Parathyroid adenoma (tissue), 2 donors: ENCODE measurements at regions not wholly inside any gene's neighbourhood (a gene's known extent, or its start where the extent isn't known, plus 50 kb on each side); places are given as distances from the start of the nearest gene placed in this dataset.
"Not testable (repeated sequence)": the region's sequence is repeated elsewhere in the genome, so short reads cannot be mapped to it uniquely, and the experiment has no call there.

ENCODE experiments used
- H2AFZ ChIP-seq: fragments of 300-600 bp; sonication (generic); one replicate; pipeline ENCODE4 v1.7.0; 2017; ENCODE audit warnings: antibody characterized with exemption, mild to moderate bottlenecking
- H3K27ac ChIP-seq: fragments of 300-600 bp; sonication (generic); one replicate; pipeline ENCODE4 v1.7.0; 2017
- H3K27me3 ChIP-seq: fragments of 300-600 bp; sonication (generic); one replicate; pipeline ENCODE4 v1.7.0; 2017; ENCODE audit warnings: low read length; ENCODE audit not compliant: control insufficient read depth, insufficient read depth
- H3K36me3 ChIP-seq: fragments of 300-600 bp; sonication (generic); one replicate; pipeline ENCODE4 v1.7.0; 2017; ENCODE audit warnings: low read length; ENCODE audit not compliant: control insufficient read depth, insufficient read depth
- H3K4me1 ChIP-seq: fragments of 300-600 bp; sonication (generic); one replicate; pipeline ENCODE4 v1.7.0; 2017; ENCODE audit warnings: control low read depth
- H3K4me2 ChIP-seq: fragments of 300-600 bp; sonication (generic); one replicate; pipeline ENCODE4 v1.7.0; 2017; ENCODE audit warnings: low read length
- H3K4me3 ChIP-seq: fragments of 300-600 bp; sonication (generic); one replicate; pipeline ENCODE4 v1.7.0; 2017; ENCODE audit warnings: low read depth, low read length
- H3K79me2 ChIP-seq: fragments of 300-600 bp; sonication (generic); one replicate; pipeline ENCODE4 v1.7.0; 2017; ENCODE audit warnings: control low read depth
- H3K9ac ChIP-seq: fragments of 300-600 bp; sonication (generic); one replicate; pipeline ENCODE4 v1.7.0; 2017; ENCODE audit warnings: mild to moderate bottlenecking
- H3K9me3 ChIP-seq: fragments of 300-600 bp; sonication (generic); one replicate; pipeline ENCODE4 v1.7.0; 2017; ENCODE audit warnings: low read length; ENCODE audit not compliant: control insufficient read depth
- TF ChIP-seq, protein P1 (sequence below): fragments of 300-600 bp; sonication (generic); IDR thresholded peaks from one replicate; pipeline ENCODE4 v1.7.0; 2017; ENCODE audit warnings: antibody characterized with exemption, mild to moderate bottlenecking
- donor health status: primary hyperparathyroidism.

DNA sequence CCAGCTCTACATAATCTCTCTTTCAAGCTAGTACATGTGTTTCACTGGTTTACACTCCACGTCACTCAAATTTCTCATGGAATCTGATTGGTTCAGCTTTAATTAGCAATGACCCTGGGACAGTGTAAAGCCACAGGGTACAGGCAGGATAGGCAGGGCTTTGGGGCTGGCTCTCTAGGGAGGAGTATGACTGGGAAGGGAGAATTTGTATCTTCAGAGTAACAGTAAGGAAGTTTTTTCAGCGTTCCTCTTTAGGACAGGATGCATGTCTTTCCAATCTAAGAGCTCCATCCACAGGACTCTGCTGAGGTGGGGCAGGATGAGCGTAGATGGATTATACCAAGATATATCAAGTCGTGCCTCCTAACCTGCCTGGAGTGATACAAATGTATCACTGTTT is 112.0 kb upstream of the CLEC14A start:
- peak overlapping the region; percentile 18 for H3K27ac ChIP-seq
- TF ChIP-seq, protein P1, sequence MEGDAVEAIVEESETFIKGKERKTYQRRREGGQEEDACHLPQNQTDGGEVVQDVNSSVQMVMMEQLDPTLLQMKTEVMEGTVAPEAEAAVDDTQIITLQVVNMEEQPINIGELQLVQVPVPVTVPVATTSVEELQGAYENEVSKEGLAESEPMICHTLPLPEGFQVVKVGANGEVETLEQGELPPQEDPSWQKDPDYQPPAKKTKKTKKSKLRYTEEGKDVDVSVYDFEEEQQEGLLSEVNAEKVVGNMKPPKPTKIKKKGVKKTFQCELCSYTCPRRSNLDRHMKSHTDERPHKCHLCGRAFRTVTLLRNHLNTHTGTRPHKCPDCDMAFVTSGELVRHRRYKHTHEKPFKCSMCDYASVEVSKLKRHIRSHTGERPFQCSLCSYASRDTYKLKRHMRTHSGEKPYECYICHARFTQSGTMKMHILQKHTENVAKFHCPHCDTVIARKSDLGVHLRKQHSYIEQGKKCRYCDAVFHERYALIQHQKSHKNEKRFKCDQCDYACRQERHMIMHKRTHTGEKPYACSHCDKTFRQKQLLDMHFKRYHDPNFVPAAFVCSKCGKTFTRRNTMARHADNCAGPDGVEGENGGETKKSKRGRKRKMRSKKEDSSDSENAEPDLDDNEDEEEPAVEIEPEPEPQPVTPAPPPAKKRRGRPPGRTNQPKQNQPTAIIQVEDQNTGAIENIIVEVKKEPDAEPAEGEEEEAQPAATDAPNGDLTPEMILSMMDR = no peak
- no peak overlapping the region for H2AFZ ChIP-seq

DNA sequence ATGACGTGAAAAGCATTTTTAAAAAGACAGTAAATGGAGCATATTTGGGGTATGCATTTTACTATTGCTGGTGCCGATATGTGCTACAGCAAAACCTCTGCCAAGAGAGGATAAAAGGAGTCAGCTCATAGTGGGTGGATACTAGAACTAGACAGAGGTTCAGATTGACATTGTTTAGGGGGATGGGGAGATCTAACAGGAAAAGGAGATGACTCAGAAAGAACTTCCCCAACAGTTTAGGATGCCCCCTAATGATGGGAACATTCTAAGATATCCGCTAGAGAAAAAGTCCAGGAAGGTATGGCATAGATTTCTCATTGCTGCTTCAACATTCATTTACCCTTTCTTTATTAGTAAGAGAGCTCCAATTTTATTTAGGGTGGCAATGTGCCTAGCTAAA is 110.5 kb upstream of the CLEC14A start:
- Histone ChIP-seq H2AFZ (no peak overlapping the region), H3K27ac (no peak overlapping the region), H3K4me1 (no peaks in the 10 kb centered on the region), H3K9me3 (no peaks in the 10 kb centered on the region), H3K4me3 (no peak overlapping the region), H3K4me2 (no peak overlapping the region), H3K27me3 (no peaks in the 10 kb centered on the region), H3K9ac (no peak overlapping the region), H3K36me3 (no peaks in the 10 kb centered on the region), H3K79me2 (no peaks in the 10 kb centered on the region)
- TF ChIP-seq, protein P1 = no peak

More for the DNA sequence above, 112.0 kb upstream of the CLEC14A start:
- no peaks in the 10 kb centered on the region for H3K79me2 ChIP-seq
- no peaks in the 10 kb centered on the region for H3K9me3 ChIP-seq
- no peak overlapping the region for H3K4me3 ChIP-seq
- no peaks in the 10 kb centered on the region for H3K36me3 ChIP-seq
- H3K4me1 ChIP-seq = no peaks in the 10 kb centered on the region
- H3K4me2 ChIP-seq = no peak overlapping the region
- H3K27me3 ChIP-seq = no peaks in the 10 kb centered on the region
- no peak overlapping the region for H3K9ac ChIP-seq

DNA sequence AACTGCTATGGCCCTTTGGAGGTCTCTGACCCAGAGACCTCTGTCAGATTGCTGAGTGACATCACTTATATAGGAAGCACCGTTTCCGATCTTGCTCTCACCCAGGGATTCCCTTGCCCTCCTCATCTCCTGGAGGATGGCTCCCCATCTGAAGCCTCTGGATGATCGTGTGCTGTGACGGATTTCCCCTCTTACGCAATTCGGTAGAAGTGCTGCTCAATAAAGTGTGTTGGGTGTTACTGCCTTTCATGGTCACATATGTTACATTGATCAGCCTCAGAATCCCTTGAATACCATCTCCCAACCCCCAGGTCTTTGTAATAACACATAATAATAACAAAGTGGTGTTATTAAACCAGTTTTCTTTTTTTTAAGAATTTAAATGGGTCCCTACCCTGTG is 107.3 kb upstream of the CLEC14A start:
- no peak overlapping the region for H3K4me2 ChIP-seq
- no peak overlapping the region for H2AFZ ChIP-seq
- no peaks in the 10 kb centered on the region for H3K27me3 ChIP-seq
- H3K4me1 ChIP-seq = no peaks in the 10 kb centered on the region
- H3K9ac ChIP-seq = no peak overlapping the region
- H3K9me3 ChIP-seq = no peaks in the 10 kb centered on the region
- no peak overlapping the region for H3K4me3 ChIP-seq
- no peak overlapping the region for H3K27ac ChIP-seq
- no peaks in the 10 kb centered on the region for H3K36me3 ChIP-seq
- H3K79me2 ChIP-seq = no peaks in the 10 kb centered on the region
- TF ChIP-seq, protein P1 = no peak

DNA sequence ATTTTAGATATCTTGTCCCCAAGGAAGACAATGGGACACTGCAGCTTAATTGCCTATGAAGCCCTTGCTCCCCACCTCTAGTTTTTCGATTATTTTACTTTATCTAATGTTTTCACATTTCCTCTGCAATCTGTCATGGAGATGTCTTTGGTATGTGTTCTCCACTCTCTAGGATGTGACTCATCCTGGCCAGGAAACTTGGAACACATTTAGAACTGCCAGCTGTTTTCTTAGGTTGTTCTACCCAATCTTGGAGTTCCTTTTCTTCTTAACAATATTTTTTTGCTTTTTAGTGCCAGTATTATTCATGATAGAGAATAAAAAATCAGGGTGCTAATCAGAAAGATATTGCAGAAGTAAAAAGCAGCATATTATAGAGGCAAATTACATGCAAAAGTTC is 101.7 kb upstream of the CLEC14A start:
- TF ChIP-seq, protein P1 = no peak

DNA sequence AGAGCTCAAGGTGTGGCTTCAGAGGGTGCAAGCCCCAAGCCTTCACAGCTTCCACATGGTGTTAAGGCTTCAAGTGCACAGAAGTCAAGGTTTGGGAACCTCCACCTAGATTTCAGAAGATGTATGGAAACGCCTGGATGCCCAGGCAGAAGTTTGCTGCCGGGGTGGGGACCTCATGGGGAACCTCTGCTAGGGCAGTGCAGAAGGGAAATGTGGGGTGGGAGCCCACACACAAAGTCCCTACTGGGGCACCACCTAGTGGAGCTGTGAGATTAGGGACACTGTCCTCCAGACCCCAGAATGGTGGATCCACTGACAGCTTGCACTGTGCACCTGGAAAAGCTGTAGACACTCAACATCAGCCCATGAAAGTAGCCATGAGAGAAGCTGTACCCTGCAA is 99.6 kb upstream of the CLEC14A start:
- H3K79me2 ChIP-seq, H3K36me3 ChIP-seq, H3K4me3 ChIP-seq, H2AFZ ChIP-seq, H3K4me2 ChIP-seq, H3K9ac ChIP-seq, H3K9me3 ChIP-seq, H3K27me3 ChIP-seq, H3K4me1 ChIP-seq, H3K27ac ChIP-seq: not testable (repeated sequence)

More for the DNA sequence above, 101.7 kb upstream of the CLEC14A start:
- H2AFZ ChIP-seq = no peak overlapping the region
- no peaks in the 10 kb centered on the region for H3K36me3 ChIP-seq
- no peak overlapping the region for H3K4me2 ChIP-seq
- H3K9ac ChIP-seq = no peak overlapping the region
- H3K27me3 ChIP-seq = no peaks in the 10 kb centered on the region
- no peak overlapping the region for H3K27ac ChIP-seq
- H3K9me3 ChIP-seq = no peaks in the 10 kb centered on the region
- H3K4me1 ChIP-seq = no peaks in the 10 kb centered on the region
- no peak overlapping the region for H3K4me3 ChIP-seq
- no peaks in the 10 kb centered on the region for H3K79me2 ChIP-seq
